GM12873 (cell line): ENCODE measurements at regions not wholly inside any gene's neighbourhood (a gene's known extent, or its start where the extent isn't known, plus 50 kb on each side); places are given as distances from the start of the nearest gene placed in this dataset.

Experiments
- CTCF ChIP-seq: IDR thresholded peaks from 2 replicates; pipeline ENCODE4 v1.5.1; 2012; ENCODE audit warnings: low read depth, mild to moderate bottlenecking, moderate library complexity, low read length, control low read depth; ENCODE audit not compliant: insufficient read depth; ENCODE audit errors: missing control alignments

GRCh38 chr14:41297576-41298327 lies 308.9 kb upstream of the LRFN5 start:
- no peak for TF ChIP-seq CTCF

- no peak for TF ChIP-seq CTCF
Observed at GRCh38 chr14:41295734-41296133, 310.9 kb upstream of the LRFN5 start.

GRCh38 chr14:41289025-41289424 lies 317.7 kb upstream of the LRFN5 start:
- TF ChIP-seq CTCF = no peak

GRCh38 chr14:41285186-41285748 lies 321.4 kb upstream of the LRFN5 start:
- no peak for TF ChIP-seq CTCF

- no peak for TF ChIP-seq CTCF
Observed at GRCh38 chr14:41280745-41281144, 325.9 kb upstream of the LRFN5 start.

- TF ChIP-seq CTCF = no peak
Observed at GRCh38 chr14:41277450-41277849, 329.2 kb upstream of the LRFN5 start.

- no peak for TF ChIP-seq CTCF
Observed at GRCh38 chr14:41257476-41257875, 349.2 kb upstream of the LRFN5 start.
